Parathyroid adenoma (tissue), 2 donors: ENCODE measurements at regions not wholly inside any gene's neighbourhood (a gene's known extent, or its start where the extent isn't known, plus 50 kb on each side); places are given as distances from the start of the nearest gene placed in this dataset.

ENCODE experiments used
- H2AFZ ChIP-seq: fragments of 300-600 bp; sonication (generic); one replicate; pipeline ENCODE4 v1.7.0; 2017; ENCODE audit warnings: antibody characterized with exemption, mild to moderate bottlenecking
- H3K27ac ChIP-seq: fragments of 300-600 bp; sonication (generic); one replicate; pipeline ENCODE4 v1.7.0; 2017
- H3K27me3 ChIP-seq: fragments of 300-600 bp; sonication (generic); one replicate; pipeline ENCODE4 v1.7.0; 2017; ENCODE audit warnings: low read length; ENCODE audit not compliant: control insufficient read depth, insufficient read depth
- H3K36me3 ChIP-seq: fragments of 300-600 bp; sonication (generic); one replicate; pipeline ENCODE4 v1.7.0; 2017; ENCODE audit warnings: low read length; ENCODE audit not compliant: control insufficient read depth, insufficient read depth
- H3K4me1 ChIP-seq: fragments of 300-600 bp; sonication (generic); one replicate; pipeline ENCODE4 v1.7.0; 2017; ENCODE audit warnings: control low read depth
- H3K4me2 ChIP-seq: fragments of 300-600 bp; sonication (generic); one replicate; pipeline ENCODE4 v1.7.0; 2017; ENCODE audit warnings: low read length
- H3K4me3 ChIP-seq: fragments of 300-600 bp; sonication (generic); one replicate; pipeline ENCODE4 v1.7.0; 2017; ENCODE audit warnings: low read depth, low read length
- H3K79me2 ChIP-seq: fragments of 300-600 bp; sonication (generic); one replicate; pipeline ENCODE4 v1.7.0; 2017; ENCODE audit warnings: control low read depth
- H3K9ac ChIP-seq: fragments of 300-600 bp; sonication (generic); one replicate; pipeline ENCODE4 v1.7.0; 2017; ENCODE audit warnings: mild to moderate bottlenecking
- H3K9me3 ChIP-seq: fragments of 300-600 bp; sonication (generic); one replicate; pipeline ENCODE4 v1.7.0; 2017; ENCODE audit warnings: low read length; ENCODE audit not compliant: control insufficient read depth
- CTCF ChIP-seq: fragments of 300-600 bp; sonication (generic); IDR thresholded peaks from one replicate; pipeline ENCODE4 v1.7.0; 2017; ENCODE audit warnings: antibody characterized with exemption, mild to moderate bottlenecking
- donor health status: primary hyperparathyroidism.

GRCh38 chr20:34190679-34191090 lies 50.5 kb upstream of the ASIP start:
- H3K9me3 ChIP-seq: no peaks in the 10 kb centered on the region

More at GRCh38 chr20:34190679-34191090, 50.5 kb upstream of the ASIP start:
- Histone ChIP-seq H3K79me2 (no peaks in the 10 kb centered on the region), H3K36me3 (no peaks in the 10 kb centered on the region), H3K27ac (no peak overlapping the region), H2AFZ (peak overlapping the region; percentile 39), H3K9ac (no peak overlapping the region), H3K4me3 (no peak overlapping the region), H3K4me1 (no peaks in the 10 kb centered on the region), H3K27me3 (no peaks in the 10 kb centered on the region), H3K4me2 (no peak overlapping the region)
- TF ChIP-seq CTCF: peak; percentile 81
